ENCODE measurements at regions not wholly inside any gene's neighbourhood (a gene's known extent, or its start where the extent isn't known, plus 50 kb on each side); places are given as distances from the start of the nearest gene placed in this dataset.

- H3K4me1 ChIP-seq (ENCODE audit: control insufficient read depth in 2 of 2, insufficient read depth in 2 of 2, low read length in 1 of 2), result no peaks in the 10 kb centered on the region
- no peak overlapping the region for H3K27ac ChIP-seq (ENCODE audit: low read depth in 2 of 2, low read length in 1 of 2)
- H3K9me3 ChIP-seq (ENCODE audit: control insufficient read depth in 2 of 2, insufficient read depth in 1 of 2, low read depth in 1 of 2, low read length in 1 of 2), result peaks cover 0 to 2% of the 10 kb centered on the region in 2 donors
- 65 to 70% methylated on average over 2 of the region's 2 CpGs for WGBS, 2 donors
- no peaks in the 10 kb centered on the region for H3K27me3 ChIP-seq (ENCODE audit: control insufficient read depth in 1 of 2, insufficient read depth in 2 of 2, low read length in 2 of 2)
- H3K36me3 ChIP-seq (ENCODE audit: control insufficient read depth in 2 of 2, insufficient read depth in 2 of 2, low read length in 1 of 2), result no peaks in the 10 kb centered on the region
- H3K4me3 ChIP-seq (ENCODE audit: low read depth in 1 of 2, low read length in 2 of 2), result no peak overlapping the region
Observed at GRCh38 chr5:143576711-143577484, 173.4 kb upstream of the NR3C1 start.

- WGBS, 2 donors, result 97 to 98% methylated on average over 1 of the region's 1 CpG
- H3K4me1 ChIP-seq (ENCODE audit: control insufficient read depth in 2 of 2, insufficient read depth in 2 of 2, low read length in 1 of 2), result no peaks in the 10 kb centered on the region
- H3K9me3 ChIP-seq (ENCODE audit: control insufficient read depth in 2 of 2, insufficient read depth in 1 of 2, low read depth in 1 of 2, low read length in 1 of 2), result peaks cover 0 to 2% of the 10 kb centered on the region in 2 donors
- H3K4me3 ChIP-seq (ENCODE audit: low read depth in 1 of 2, low read length in 2 of 2), result no peak overlapping the region
- no peaks in the 10 kb centered on the region for H3K27me3 ChIP-seq (ENCODE audit: control insufficient read depth in 1 of 2, insufficient read depth in 2 of 2, low read length in 2 of 2)
- no peaks in the 10 kb centered on the region for H3K36me3 ChIP-seq (ENCODE audit: control insufficient read depth in 2 of 2, insufficient read depth in 2 of 2, low read length in 1 of 2)
- no peak overlapping the region for H3K27ac ChIP-seq (ENCODE audit: low read depth in 2 of 2, low read length in 1 of 2)
Observed at GRCh38 chr5:143575286-143575685, 171.8 kb upstream of the NR3C1 start.

- WGBS, 2 donors, result 91 to 97% methylated on average over 1 of the region's 1 CpG
- no peaks in the 10 kb centered on the region for H3K27me3 ChIP-seq (ENCODE audit: control insufficient read depth in 1 of 2, insufficient read depth in 2 of 2, low read length in 2 of 2)
- H3K4me1 ChIP-seq (ENCODE audit: control insufficient read depth in 2 of 2, insufficient read depth in 2 of 2, low read length in 1 of 2), result no peaks in the 10 kb centered on the region
- H3K9me3 ChIP-seq (ENCODE audit: control insufficient read depth in 2 of 2, insufficient read depth in 1 of 2, low read depth in 1 of 2, low read length in 1 of 2), result peaks cover 0 to 2% of the 10 kb centered on the region in 2 donors
- no peak overlapping the region for H3K4me3 ChIP-seq (ENCODE audit: low read depth in 1 of 2, low read length in 2 of 2)
- no peak overlapping the region for H3K27ac ChIP-seq (ENCODE audit: low read depth in 2 of 2, low read length in 1 of 2)
- H3K36me3 ChIP-seq (ENCODE audit: control insufficient read depth in 2 of 2, insufficient read depth in 2 of 2, low read length in 1 of 2), result no peaks in the 10 kb centered on the region
Observed at GRCh38 chr5:143574236-143574635, 170.8 kb upstream of the NR3C1 start.

GRCh38 chr5:143573568-143574170 is 170.2 kb upstream of the NR3C1 start:
- H3K36me3 ChIP-seq (ENCODE audit: control insufficient read depth in 2 of 2, insufficient read depth in 2 of 2, low read length in 1 of 2), result no peaks in the 10 kb centered on the region
- no peak overlapping the region for H3K4me3 ChIP-seq (ENCODE audit: low read depth in 1 of 2, low read length in 2 of 2)
- H3K4me1 ChIP-seq (ENCODE audit: control insufficient read depth in 2 of 2, insufficient read depth in 2 of 2, low read length in 1 of 2), result no peaks in the 10 kb centered on the region
- peaks cover 0 to 2% of the 10 kb centered on the region in 2 donors for H3K9me3 ChIP-seq (ENCODE audit: control insufficient read depth in 2 of 2, insufficient read depth in 1 of 2, low read depth in 1 of 2, low read length in 1 of 2)
- H3K27me3 ChIP-seq (ENCODE audit: control insufficient read depth in 1 of 2, insufficient read depth in 2 of 2, low read length in 2 of 2), result no peaks in the 10 kb centered on the region
- 85 to 86% methylated on average over 3 of the region's 3 CpGs for WGBS, 2 donors
- no peak overlapping the region for H3K27ac ChIP-seq (ENCODE audit: low read depth in 2 of 2, low read length in 1 of 2)

GRCh38 chr5:143572671-143573070 is 169.2 kb upstream of the NR3C1 start:
- no peaks in the 10 kb centered on the region for H3K27me3 ChIP-seq (ENCODE audit: control insufficient read depth in 1 of 2, insufficient read depth in 2 of 2, low read length in 2 of 2)
- WGBS, 2 donors, result 88 to 91% methylated on average over 5 of the region's 5 CpGs
- no peaks in the 10 kb centered on the region for H3K36me3 ChIP-seq (ENCODE audit: control insufficient read depth in 2 of 2, insufficient read depth in 2 of 2, low read length in 1 of 2)
- H3K9me3 ChIP-seq (ENCODE audit: control insufficient read depth in 2 of 2, insufficient read depth in 1 of 2, low read depth in 1 of 2, low read length in 1 of 2), result peaks cover 0 to 2% of the 10 kb centered on the region in 2 donors
- H3K27ac ChIP-seq (ENCODE audit: low read depth in 2 of 2, low read length in 1 of 2), result no peak overlapping the region
- no peak overlapping the region for H3K4me3 ChIP-seq (ENCODE audit: low read depth in 1 of 2, low read length in 2 of 2)
- H3K4me1 ChIP-seq (ENCODE audit: control insufficient read depth in 2 of 2, insufficient read depth in 2 of 2, low read length in 1 of 2), result no peaks in the 10 kb centered on the region

GRCh38 chr5:143571642-143572624 is 168.4 kb upstream of the NR3C1 start:
- no peaks in the 10 kb centered on the region for H3K36me3 ChIP-seq (ENCODE audit: control insufficient read depth in 2 of 2, insufficient read depth in 2 of 2, low read length in 1 of 2)
- 91% methylated on average over 9 of the region's 9 CpGs for WGBS, 2 donors
- H3K4me1 ChIP-seq (ENCODE audit: control insufficient read depth in 2 of 2, insufficient read depth in 2 of 2, low read length in 1 of 2), result no peaks in the 10 kb centered on the region
- H3K27me3 ChIP-seq (ENCODE audit: control insufficient read depth in 1 of 2, insufficient read depth in 2 of 2, low read length in 2 of 2), result no peaks in the 10 kb centered on the region
- H3K27ac ChIP-seq (ENCODE audit: low read depth in 2 of 2, low read length in 1 of 2), result no peak overlapping the region
- peaks cover 0 to 2% of the 10 kb centered on the region in 2 donors for H3K9me3 ChIP-seq (ENCODE audit: control insufficient read depth in 2 of 2, insufficient read depth in 1 of 2, low read depth in 1 of 2, low read length in 1 of 2)
- H3K4me3 ChIP-seq (ENCODE audit: low read depth in 1 of 2, low read length in 2 of 2), result no peak overlapping the region

GRCh38 chr5:143570989-143571388 is 167.5 kb upstream of the NR3C1 start:
- WGBS, 2 donors, result 77 to 78% methylated on average over 4 of the region's 4 CpGs
- no peaks in the 10 kb centered on the region for H3K27me3 ChIP-seq (ENCODE audit: control insufficient read depth in 1 of 2, insufficient read depth in 2 of 2, low read length in 2 of 2)
- H3K9me3 ChIP-seq (ENCODE audit: control insufficient read depth in 2 of 2, insufficient read depth in 1 of 2, low read depth in 1 of 2, low read length in 1 of 2), result peaks cover 0 to 2% of the 10 kb centered on the region in 2 donors
- no peak overlapping the region for H3K27ac ChIP-seq (ENCODE audit: low read depth in 2 of 2, low read length in 1 of 2)
- no peaks in the 10 kb centered on the region for H3K36me3 ChIP-seq (ENCODE audit: control insufficient read depth in 2 of 2, insufficient read depth in 2 of 2, low read length in 1 of 2)
- H3K4me1 ChIP-seq (ENCODE audit: control insufficient read depth in 2 of 2, insufficient read depth in 2 of 2, low read length in 1 of 2), result no peaks in the 10 kb centered on the region
- H3K4me3 ChIP-seq (ENCODE audit: low read depth in 1 of 2, low read length in 2 of 2), result no peak overlapping the region

GRCh38 chr5:143569722-143570567 is 166.5 kb upstream of the NR3C1 start:
- H3K4me1 ChIP-seq (ENCODE audit: control insufficient read depth in 2 of 2, insufficient read depth in 2 of 2, low read length in 1 of 2), result no peaks in the 10 kb centered on the region
- no peaks in the 10 kb centered on the region for H3K27me3 ChIP-seq (ENCODE audit: control insufficient read depth in 1 of 2, insufficient read depth in 2 of 2, low read length in 2 of 2)
- 93 to 94% methylated on average over 5 of the region's 5 CpGs for WGBS, 2 donors
- no peaks in the 10 kb centered on the region for H3K36me3 ChIP-seq (ENCODE audit: control insufficient read depth in 2 of 2, insufficient read depth in 2 of 2, low read length in 1 of 2)
- no peak overlapping the region for H3K4me3 ChIP-seq (ENCODE audit: low read depth in 1 of 2, low read length in 2 of 2)
- no peak overlapping the region for H3K27ac ChIP-seq (ENCODE audit: low read depth in 2 of 2, low read length in 1 of 2)
- no peaks in the 10 kb centered on the region for H3K9me3 ChIP-seq (ENCODE audit: control insufficient read depth in 2 of 2, insufficient read depth in 1 of 2, low read depth in 1 of 2, low read length in 1 of 2)

Data from esophagus (tissue), 2 donors.